Stimulated activated naive B cell treated with anti-CD40 and anti-IgM and Interleukin-4, amounts not matched to agents 10 μg/mL and 1 μg/mL and 100 μg/mL, for 72 hours (primary cell): ENCODE measurements at regions not wholly inside any gene's neighbourhood (a gene's known extent, or its start where the extent isn't known, plus 50 kb on each side); places are given as distances from the start of the nearest gene placed in this dataset.

Experiments used
- ATAC-seq, 2 donors: fragments of 150-1000 bp; cut with Tn5 transposase; replicated peaks; 2 replicates each; pipeline ENCODE4 v1.10.0; 2021; ENCODE audit warnings: moderate library complexity in 1 of 2
- DNase-seq: peaks from one replicate; pipeline ENCODE4 v3.0.0; 2021
- H3K27ac Mint-ChIP-seq: one replicate; pipeline ENCODE4 v1.8.0; 2022; ENCODE audit warnings: mild to moderate bottlenecking, mixed read lengths
- H3K27me3 Mint-ChIP-seq, 2 donors: one replicate each; pipeline ENCODE4 v1.8.0; 2022; ENCODE audit warnings: mixed read lengths in 2 of 2
- H3K36me3 Mint-ChIP-seq, 2 donors: one replicate each; pipeline ENCODE4 v1.8.0; 2022; ENCODE audit warnings: mixed read lengths in 2 of 2, mild to moderate bottlenecking in 1 of 2
- H3K4me1 Mint-ChIP-seq, 2 donors: one replicate each; pipeline ENCODE4 v1.8.0; 2022; ENCODE audit warnings: mixed read lengths in 2 of 2, mild to moderate bottlenecking in 1 of 2
- H3K4me3 Mint-ChIP-seq, 2 donors: one replicate each; pipeline ENCODE4 v1.8.0; 2022; ENCODE audit warnings: mild to moderate bottlenecking in 2 of 2, mixed read lengths in 2 of 2, moderate library complexity in 1 of 2
- H3K9me3 Mint-ChIP-seq, 2 donors: one replicate each; pipeline ENCODE4 v1.8.0; 2022; ENCODE audit warnings: mixed read lengths in 2 of 2, mild to moderate bottlenecking in 1 of 2

- Mint-ChIP-seq H3K27ac (no peak overlapping the region), H3K4me1 (no peaks in the 10 kb centered on the region), H3K4me3 (no peak overlapping the region), H3K27me3 (peaks cover 4 to 12% of the 10 kb centered on the region in 2 donors), H3K36me3 (no peaks in the 10 kb centered on the region), H3K9me3 (no peaks in the 10 kb centered on the region)
- ATAC-seq: no peak
- no peak for DNase-seq
Measured at GRCh38 chr17:5840811-5841446, 229.2 kb upstream of the WSCD1 start.

GRCh38 chr17:5841862-5842261, 228.3 kb upstream of the WSCD1 start:
- no peak overlapping the region for H3K27ac Mint-ChIP-seq
- H3K27me3 Mint-ChIP-seq: peaks cover 7 to 19% of the 10 kb centered on the region in 2 donors
- no peak overlapping the region for H3K4me3 Mint-ChIP-seq
- H3K36me3 Mint-ChIP-seq: no peaks in the 10 kb centered on the region
- no peaks in the 10 kb centered on the region for H3K4me1 Mint-ChIP-seq
- DNase-seq (no peak), ATAC-seq (no peak)
- no peaks in the 10 kb centered on the region for H3K9me3 Mint-ChIP-seq

- Mint-ChIP-seq H3K9me3 (no peaks in the 10 kb centered on the region), H3K27ac (no peak overlapping the region), H3K27me3 (peaks cover 13 to 14% of the 10 kb centered on the region in 2 donors), H3K36me3 (no peaks in the 10 kb centered on the region), H3K4me3 (no peak overlapping the region), H3K4me1 (no peaks in the 10 kb centered on the region)
- ATAC-seq (no peak), DNase-seq (no peak)
Measured at GRCh38 chr17:5843366-5844026, 226.7 kb upstream of the WSCD1 start.

- DNase-seq (no peak), ATAC-seq (no peak)
- no peaks in the 10 kb centered on the region for H3K9me3 Mint-ChIP-seq
- H3K4me1 Mint-ChIP-seq: no peaks in the 10 kb centered on the region
- no peak overlapping the region for H3K4me3 Mint-ChIP-seq
- H3K27ac Mint-ChIP-seq: no peak overlapping the region
- H3K36me3 Mint-ChIP-seq: no peaks in the 10 kb centered on the region
- peaks cover 13 to 14% of the 10 kb centered on the region in 2 donors for H3K27me3 Mint-ChIP-seq
Measured at GRCh38 chr17:5846001-5846400, 224.2 kb upstream of the WSCD1 start.

- H3K27me3 Mint-ChIP-seq: peaks cover 0 to 4% of the 10 kb centered on the region in 2 donors
- no peaks in the 10 kb centered on the region for H3K36me3 Mint-ChIP-seq
- H3K27ac Mint-ChIP-seq: no peak overlapping the region
- no peaks in the 10 kb centered on the region for H3K9me3 Mint-ChIP-seq
- DNase-seq: no peak
- ATAC-seq: no peak
- H3K4me1 Mint-ChIP-seq: no peaks in the 10 kb centered on the region
- H3K4me3 Mint-ChIP-seq: no peak overlapping the region
Measured at GRCh38 chr17:5854871-5855554, 215.2 kb upstream of the WSCD1 start.

GRCh38 chr17:5861246-5861645, 208.9 kb upstream of the WSCD1 start:
- Mint-ChIP-seq H3K27ac (no peak overlapping the region), H3K36me3 (no peaks in the 10 kb centered on the region), H3K4me1 (no peaks in the 10 kb centered on the region), H3K4me3 (no peak overlapping the region), H3K9me3 (no peaks in the 10 kb centered on the region), H3K27me3 (peaks cover 0 to 4% of the 10 kb centered on the region in 2 donors)
- DNase-seq (no peak), ATAC-seq (no peak)

- DNase-seq: no peak
- Mint-ChIP-seq H3K27me3 (peaks cover 0 to 7% of the 10 kb centered on the region in 2 donors), H3K9me3 (no peaks in the 10 kb centered on the region), H3K4me1 (no peaks in the 10 kb centered on the region), H3K27ac (no peak overlapping the region), H3K4me3 (no peak overlapping the region), H3K36me3 (no peaks in the 10 kb centered on the region)
- no peak for ATAC-seq
Measured at GRCh38 chr17:5861854-5862253, 208.3 kb upstream of the WSCD1 start.

GRCh38 chr17:5862395-5862794, 207.8 kb upstream of the WSCD1 start:
- ATAC-seq (no peak), DNase-seq (no peak)
- Mint-ChIP-seq H3K4me3 (no peak overlapping the region), H3K4me1 (no peaks in the 10 kb centered on the region), H3K27ac (no peak overlapping the region), H3K9me3 (no peaks in the 10 kb centered on the region), H3K36me3 (no peaks in the 10 kb centered on the region), H3K27me3 (peaks cover 0 to 9% of the 10 kb centered on the region in 2 donors)

- DNase-seq: no peak
- Mint-ChIP-seq H3K4me1 (no peaks in the 10 kb centered on the region), H3K4me3 (no peak overlapping the region), H3K27me3 (peaks cover 0 to 9% of the 10 kb centered on the region in 2 donors), H3K9me3 (no peaks in the 10 kb centered on the region), H3K36me3 (no peaks in the 10 kb centered on the region), H3K27ac (no peak overlapping the region)
- no peak for ATAC-seq
Measured at GRCh38 chr17:5864741-5865657, 205.2 kb upstream of the WSCD1 start.

GRCh38 chr17:5866978-5867377, 203.2 kb upstream of the WSCD1 start:
- Mint-ChIP-seq H3K27ac (no peak overlapping the region), H3K4me1 (no peaks in the 10 kb centered on the region), H3K4me3 (no peak overlapping the region), H3K9me3 (no peaks in the 10 kb centered on the region), H3K27me3 (peaks cover 12 to 16% of the 10 kb centered on the region in 2 donors), H3K36me3 (no peaks in the 10 kb centered on the region)
- DNase-seq (no peak), ATAC-seq (no peak)

GRCh38 chr17:5869041-5869745, 201.0 kb upstream of the WSCD1 start:
- DNase-seq (no peak), ATAC-seq (no peak)
- peaks cover 12 to 16% of the 10 kb centered on the region in 2 donors for H3K27me3 Mint-ChIP-seq
- H3K27ac Mint-ChIP-seq: no peak overlapping the region
- H3K4me3 Mint-ChIP-seq: no peak overlapping the region
- peaks cover 0 to 1% of the 10 kb centered on the region in 2 donors for H3K4me1 Mint-ChIP-seq
- H3K9me3 Mint-ChIP-seq: no peaks in the 10 kb centered on the region
- H3K36me3 Mint-ChIP-seq: no peaks in the 10 kb centered on the region

GRCh38 chr17:5870231-5870953, 199.8 kb upstream of the WSCD1 start:
- H3K4me1 Mint-ChIP-seq: peaks cover 0 to 1% of the 10 kb centered on the region in 2 donors
- H3K4me3 Mint-ChIP-seq: no peak overlapping the region
- no peak overlapping the region for H3K27ac Mint-ChIP-seq
- DNase-seq (no peak), ATAC-seq (no peak)
- no peaks in the 10 kb centered on the region for H3K36me3 Mint-ChIP-seq
- H3K9me3 Mint-ChIP-seq: no peaks in the 10 kb centered on the region
- H3K27me3 Mint-ChIP-seq: peaks cover 18 to 27% of the 10 kb centered on the region in 2 donors

GRCh38 chr17:5871666-5872065, 198.5 kb upstream of the WSCD1 start:
- Mint-ChIP-seq H3K36me3 (no peaks in the 10 kb centered on the region), H3K27ac (no peak overlapping the region), H3K4me3 (no peak overlapping the region), H3K4me1 (peaks cover 0 to 1% of the 10 kb centered on the region in 2 donors), H3K27me3 (peaks cover 18 to 31% of the 10 kb centered on the region in 2 donors), H3K9me3 (no peaks in the 10 kb centered on the region)
- ATAC-seq (no peak), DNase-seq (no peak)
